GM23248 (cell line): ENCODE measurements at regions not wholly inside any gene's neighbourhood (a gene's known extent, or its start where the extent isn't known, plus 50 kb on each side); places are given as distances from the start of the nearest gene placed in this dataset.

ENCODE experiments used
- EZH2 ChIP-seq: fragments of 200-600 bp; sonication (generic); IDR thresholded peaks from 2 replicates; pipeline ENCODE4 v1.6.1; 2018; ENCODE audit warnings: antibody characterized with exemption, mild to moderate bottlenecking; ENCODE audit not compliant: insufficient read depth, poor library complexity, severe bottlenecking
- EZH2phosphoT487 ChIP-seq: fragments of 200-600 bp; sonication (generic); IDR thresholded peaks from 2 replicates; pipeline ENCODE4 v1.6.1; 2018; ENCODE audit warnings: antibody characterized with exemption, moderate library complexity, mild to moderate bottlenecking, low read depth; ENCODE audit not compliant: insufficient read depth

- no peak for TF ChIP-seq EZH2
- no peak for TF ChIP-seq EZH2phosphoT487
Observed at GRCh38 chrX:40908857-40909475, 173.6 kb upstream of the MED14 start.
